HG03045 (cell line): ENCODE measurements at regions not wholly inside any gene's neighbourhood (a gene's known extent, or its start where the extent isn't known, plus 50 kb on each side); places are given as distances from the start of the nearest gene placed in this dataset.

Experiments used
- ATAC-seq: cut with Tn5 transposase; IDR thresholded peaks from one replicate; pipeline ENCODE4 v1.9.1; 2021; ENCODE audit warnings: mild to moderate bottlenecking, moderate library complexity; ENCODE audit not compliant: unreplicated experiment

DNA sequence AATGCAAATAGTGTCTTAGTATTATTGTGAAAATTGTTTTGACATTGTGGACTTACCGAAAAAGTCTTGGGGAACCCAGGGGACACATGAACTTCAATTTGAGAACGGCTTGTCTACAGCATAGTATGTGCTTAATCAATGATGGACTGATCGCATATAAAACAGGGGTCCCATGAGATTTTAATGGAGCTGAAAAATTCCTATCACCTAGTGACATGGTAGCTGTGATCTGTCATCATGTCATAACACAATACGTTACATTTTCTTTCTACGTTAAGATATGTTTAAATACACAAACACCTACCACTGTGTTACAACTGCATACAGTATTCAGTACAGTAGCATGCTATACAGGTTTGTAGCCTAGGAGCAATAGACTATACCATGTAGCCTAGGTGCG, 153.3 kb upstream of the FOXD3 start:
- ATAC-seq = no peak

DNA sequence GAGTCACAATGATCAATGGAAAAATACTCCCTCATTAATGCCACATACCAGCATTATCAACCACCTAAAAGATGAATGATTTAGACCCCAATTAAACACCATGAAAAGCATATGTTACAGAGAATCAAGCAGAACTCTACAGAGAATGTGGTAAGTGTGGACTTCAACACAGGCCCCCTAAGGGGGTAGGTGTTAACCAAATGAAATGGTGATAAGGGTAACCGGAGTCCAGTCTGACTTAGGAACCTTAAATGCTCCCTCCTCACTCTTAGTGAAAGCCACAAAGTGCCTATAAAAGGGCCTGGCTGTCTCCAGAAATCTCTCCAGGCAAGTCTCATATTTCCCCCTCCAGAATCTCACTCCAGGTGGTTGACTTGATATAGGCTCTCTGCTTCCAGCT, 149.2 kb upstream of the FOXD3 start:
- no peak for ATAC-seq

DNA sequence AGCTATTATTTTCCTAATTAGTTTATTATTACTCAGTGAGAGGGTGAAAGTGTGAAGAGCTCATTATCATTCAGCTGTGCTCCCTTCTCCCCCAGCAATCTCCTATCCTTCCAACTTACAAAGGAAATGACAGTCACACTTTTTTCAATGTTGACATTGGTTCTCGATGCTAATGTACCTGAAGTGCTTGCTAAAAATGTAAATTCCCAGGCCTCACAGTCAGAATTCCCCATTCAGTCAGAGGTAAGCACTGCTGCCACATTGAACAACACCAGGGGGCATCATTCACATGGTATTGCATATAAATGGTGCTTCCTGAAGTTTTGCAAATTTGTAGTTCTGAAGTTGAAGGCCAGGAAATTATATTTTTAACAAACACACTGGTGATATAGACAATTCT, 132.7 kb upstream of the FOXD3 start:
- no peak for ATAC-seq

- no peak for ATAC-seq
Measured at GRCh38 chr1:63190171-63190570, 132.2 kb upstream of the FOXD3 start.

- no peak for ATAC-seq
Measured at GRCh38 chr1:63198871-63199394, 123.4 kb upstream of the FOXD3 start.

- ATAC-seq = no peak
Measured at GRCh38 chr1:63199706-63200335, 122.5 kb upstream of the FOXD3 start.

DNA sequence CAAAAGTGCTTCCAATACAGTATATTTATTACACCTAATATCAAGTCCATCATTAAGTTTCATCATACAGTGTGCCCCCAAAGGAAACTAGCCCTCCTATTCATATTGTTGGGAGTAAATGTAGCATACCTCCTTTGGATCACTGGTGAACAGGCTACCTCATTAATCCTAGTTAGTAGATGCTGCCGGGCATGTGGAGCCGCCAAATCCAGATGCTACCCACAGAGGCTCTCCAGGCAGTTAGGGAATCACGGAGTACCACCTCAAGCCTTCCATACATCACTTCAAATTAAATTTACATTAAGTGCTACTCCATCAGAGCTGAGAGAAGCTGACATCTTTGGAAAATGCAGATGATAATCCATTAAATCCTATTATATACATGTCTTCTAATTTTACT, 121.7 kb upstream of the FOXD3 start:
- ATAC-seq = no peak

- no peak for ATAC-seq
Measured at GRCh38 chr1:63203641-63204040, 118.7 kb upstream of the FOXD3 start.

DNA sequence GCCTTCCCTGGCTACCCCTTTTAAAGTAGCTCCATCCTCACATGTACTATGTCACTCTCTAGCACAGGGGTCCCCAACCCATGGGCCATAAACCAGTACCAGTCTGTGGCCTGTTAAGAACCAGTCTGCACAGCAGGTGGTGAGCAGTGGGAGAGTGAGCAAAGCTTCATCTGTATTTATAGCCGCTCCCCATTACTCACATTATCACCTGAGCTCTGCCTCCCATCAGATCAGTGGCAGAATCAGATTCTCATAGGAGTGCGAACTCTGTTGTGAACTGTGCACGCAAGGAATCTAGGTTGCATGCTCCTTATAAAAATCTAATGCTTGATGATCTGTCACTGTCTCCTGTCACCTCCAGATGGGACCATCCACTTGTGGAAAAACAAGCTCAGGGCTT, 116.6 kb upstream of the FOXD3 start:
- no peak for ATAC-seq

DNA sequence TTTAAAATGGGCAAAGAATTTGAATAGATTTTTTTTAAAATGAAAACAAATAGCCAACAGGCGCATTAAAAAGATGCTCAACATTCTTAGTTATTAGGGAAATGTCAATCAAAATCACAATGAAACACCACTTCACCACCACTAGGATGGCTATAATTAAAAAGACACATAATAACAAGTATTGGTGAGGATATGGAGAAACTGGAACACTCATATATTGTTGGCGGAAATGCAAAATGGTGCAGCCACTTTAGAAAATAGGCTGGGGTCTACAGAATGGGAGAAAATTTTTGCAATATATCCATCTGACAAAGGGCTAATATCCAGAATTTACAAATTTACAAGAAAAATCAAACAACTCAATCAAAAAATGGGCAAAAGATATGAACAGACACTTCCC, 107.8 kb upstream of the FOXD3 start:
- no peak for ATAC-seq

DNA sequence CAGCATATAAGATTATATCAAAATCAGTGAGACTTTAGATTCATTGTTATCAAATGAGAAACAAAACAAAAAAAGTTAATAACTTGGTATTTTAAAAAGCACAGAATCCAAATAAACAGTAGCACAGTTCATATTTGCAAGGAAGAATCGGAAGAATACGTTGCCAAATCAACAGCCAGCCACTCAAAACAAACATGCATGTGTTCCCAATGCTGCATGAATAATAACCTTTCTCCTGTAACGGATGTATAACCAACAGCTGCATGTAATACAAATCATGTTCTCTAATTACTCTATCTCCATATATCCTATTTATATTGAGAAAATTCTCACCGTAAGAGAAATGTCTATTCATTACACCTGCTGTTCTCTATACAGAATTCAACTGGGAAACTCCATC, 98.9 kb upstream of the FOXD3 start:
- no peak for ATAC-seq

DNA sequence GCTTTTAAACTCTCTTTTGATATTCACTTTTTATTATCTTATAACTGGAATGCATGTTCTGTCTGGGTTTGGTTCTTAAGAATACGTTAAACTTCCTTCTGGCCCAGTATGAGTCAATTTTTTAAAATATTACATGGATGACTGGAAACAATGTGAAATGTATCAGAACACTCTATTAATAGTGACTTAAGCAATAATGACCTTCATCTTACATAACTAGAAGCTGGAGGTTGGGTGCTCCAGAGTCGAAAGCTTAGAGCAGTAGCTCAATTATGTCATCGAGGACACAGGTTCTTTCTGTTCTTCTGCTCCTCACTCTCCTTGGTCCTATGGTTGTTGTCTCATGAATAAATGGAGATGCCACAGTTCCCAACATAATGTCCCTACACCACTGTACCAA, 91.6 kb upstream of the FOXD3 start:
- no peak for ATAC-seq

- no peak for ATAC-seq
Measured at GRCh38 chr1:63238721-63239120, 83.6 kb upstream of the FOXD3 start.

DNA sequence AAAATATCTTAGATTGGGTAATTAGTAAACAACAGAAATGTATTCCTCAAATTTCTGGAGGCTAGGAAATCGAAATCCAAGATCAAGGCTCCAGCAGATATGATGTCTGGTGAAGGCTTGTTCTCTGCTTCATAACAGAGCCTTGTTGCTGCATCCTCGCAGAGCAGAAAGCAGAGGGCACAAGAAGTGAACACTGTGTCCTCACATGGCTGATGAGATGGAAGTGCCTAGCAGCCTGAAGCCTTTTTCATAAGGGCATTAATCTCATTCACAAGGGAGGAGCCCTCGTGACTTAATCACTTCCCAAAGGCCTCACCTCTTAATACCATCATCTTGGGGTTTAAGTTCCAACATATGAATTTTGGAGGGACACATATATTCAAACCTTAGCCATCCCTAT, 77.2 kb upstream of the FOXD3 start:
- ATAC-seq = no peak

GRCh38 chr1:63248216-63248615, 74.2 kb upstream of the FOXD3 start:
- ATAC-seq = no peak

DNA sequence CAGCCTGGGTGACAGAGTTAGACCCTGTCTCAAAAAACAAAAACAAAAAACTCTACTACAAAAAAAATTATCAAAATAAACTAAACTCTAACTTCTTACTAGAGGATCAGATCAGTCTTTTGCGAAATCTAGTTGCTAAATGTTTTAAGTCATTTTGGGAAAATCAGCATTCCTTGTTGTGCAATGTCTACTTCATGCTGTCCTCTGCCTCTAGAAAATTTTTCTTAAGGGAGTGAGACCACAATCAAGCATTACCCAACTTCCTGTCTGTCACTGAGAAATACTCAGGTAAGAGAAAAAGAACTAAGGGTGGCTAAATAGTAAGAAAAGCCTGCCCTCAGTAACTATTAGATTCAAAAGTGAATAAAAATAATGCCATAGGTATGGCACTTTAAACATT, 67.2 kb upstream of the FOXD3 start:
- no peak for ATAC-seq

GRCh38 chr1:63261736-63262458, 60.5 kb upstream of the FOXD3 start:
- no peak for ATAC-seq

- ATAC-seq = no peak
Measured at GRCh38 chr1:63262459-63262770, 60.0 kb upstream of the FOXD3 start.

- ATAC-seq = no peak
Measured at GRCh38 chr1:63264161-63264560, 58.2 kb upstream of the FOXD3 start.

GRCh38 chr1:63266857-63267256, 55.5 kb upstream of the FOXD3 start:
- ATAC-seq = no peak

GRCh38 chr1:63268876-63269275, 53.5 kb upstream of the FOXD3 start:
- no peak for ATAC-seq

DNA sequence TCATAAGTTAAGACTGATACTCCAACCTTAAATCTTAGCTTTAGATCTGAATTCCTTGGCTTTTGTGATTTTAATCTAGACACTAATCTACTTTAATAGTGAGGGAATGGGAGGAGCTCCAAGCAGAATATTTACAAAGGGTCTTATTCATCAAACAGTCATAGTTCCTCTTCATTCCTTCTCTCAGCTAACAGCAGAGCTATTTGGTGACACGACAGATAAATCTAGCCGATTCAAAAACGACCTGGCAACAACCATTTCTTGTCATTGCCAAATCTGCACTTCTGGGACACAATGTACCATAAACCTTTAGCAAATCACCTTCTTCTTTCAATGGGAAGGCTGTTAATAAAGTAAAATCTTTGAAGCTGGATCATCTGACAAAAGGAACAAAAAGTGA, 52.8 kb upstream of the FOXD3 start:
- no peak for ATAC-seq
